ENCODE measurements at regions not wholly inside any gene's neighbourhood (a gene's known extent, or its start where the extent isn't known, plus 50 kb on each side); places are given as distances from the start of the nearest gene placed in this dataset.

DNA sequence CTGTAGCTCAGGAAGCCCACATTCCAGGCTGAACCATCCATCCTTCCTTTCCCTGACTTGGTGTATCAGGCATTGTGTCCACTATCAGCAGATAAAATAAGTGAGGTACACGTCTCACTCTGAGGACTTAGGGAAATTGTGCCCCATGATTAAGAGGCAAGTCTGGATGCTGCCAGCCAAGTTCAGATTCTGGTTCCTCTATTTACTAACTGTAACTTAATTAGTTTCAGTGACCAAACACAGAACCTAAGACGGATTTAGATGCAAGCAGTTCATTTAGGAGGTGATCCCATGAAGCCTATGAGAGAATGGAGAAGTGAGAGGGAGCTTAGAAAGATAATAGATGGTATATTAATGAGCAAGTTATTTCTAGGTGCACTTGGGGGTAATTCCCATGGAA, 56.6 kb upstream of the PACRGL start:
- TF ChIP-seq, protein P1, sequence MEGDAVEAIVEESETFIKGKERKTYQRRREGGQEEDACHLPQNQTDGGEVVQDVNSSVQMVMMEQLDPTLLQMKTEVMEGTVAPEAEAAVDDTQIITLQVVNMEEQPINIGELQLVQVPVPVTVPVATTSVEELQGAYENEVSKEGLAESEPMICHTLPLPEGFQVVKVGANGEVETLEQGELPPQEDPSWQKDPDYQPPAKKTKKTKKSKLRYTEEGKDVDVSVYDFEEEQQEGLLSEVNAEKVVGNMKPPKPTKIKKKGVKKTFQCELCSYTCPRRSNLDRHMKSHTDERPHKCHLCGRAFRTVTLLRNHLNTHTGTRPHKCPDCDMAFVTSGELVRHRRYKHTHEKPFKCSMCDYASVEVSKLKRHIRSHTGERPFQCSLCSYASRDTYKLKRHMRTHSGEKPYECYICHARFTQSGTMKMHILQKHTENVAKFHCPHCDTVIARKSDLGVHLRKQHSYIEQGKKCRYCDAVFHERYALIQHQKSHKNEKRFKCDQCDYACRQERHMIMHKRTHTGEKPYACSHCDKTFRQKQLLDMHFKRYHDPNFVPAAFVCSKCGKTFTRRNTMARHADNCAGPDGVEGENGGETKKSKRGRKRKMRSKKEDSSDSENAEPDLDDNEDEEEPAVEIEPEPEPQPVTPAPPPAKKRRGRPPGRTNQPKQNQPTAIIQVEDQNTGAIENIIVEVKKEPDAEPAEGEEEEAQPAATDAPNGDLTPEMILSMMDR (IDR thresholded peaks at IDR 0.05): no peak
- no peak for TF ChIP-seq POLR2A (IDR thresholded peaks at IDR 0.05)
